ENCODE measurements at regions not wholly inside any gene's neighbourhood (a gene's known extent, or its start where the extent isn't known, plus 50 kb on each side); places are given as distances from the start of the nearest gene placed in this dataset.

GRCh38 chr13:65292488-65292901, 1937.6 kb downstream of the PCDH9 start:
- H3K9ac ChIP-seq (ENCODE audit: low read length): no peak overlapping the region
- no peak overlapping the region for H2AFZ ChIP-seq (ENCODE audit: low read depth, low read length, poor library complexity, severe bottlenecking)
- no peaks in the 10 kb centered on the region for H3K9me3 ChIP-seq (ENCODE audit: control insufficient read depth in 1 of 2, insufficient read depth in 1 of 2, low read depth in 1 of 2, low read length in 2 of 2)
- intact Hi-C loops (cut with micrococcal nuclease): no loop called here
- DNase-seq (ENCODE audit: low read depth, low spot score): no peak
- H3K9me2 ChIP-seq (ENCODE audit: insufficient read depth): no peaks in the 10 kb centered on the region
- H3K4me1 ChIP-seq (ENCODE audit: control insufficient read depth in 1 of 2, insufficient read depth in 2 of 2, low read length in 2 of 2): no peaks in the 10 kb centered on the region
- no peak overlapping the region for H3K4me2 ChIP-seq (ENCODE audit: low read length)
- no peaks in the 10 kb centered on the region for H3K36me3 ChIP-seq (ENCODE audit: control insufficient read depth in 1 of 2, insufficient read depth in 2 of 2, low read length in 2 of 2)
- ChIA-PET POLR2A (no interaction called here), CTCF (no interaction called here), RAD21 (ENCODE audit: low non-redundant PET in 1 of 2, low total read pairs in 2 of 2, uncharacterized antibody in 2 of 2, unreplicated experiment in 2 of 2) (no interaction called here)
- no peak overlapping the region for H3K4me3 ChIP-seq (replicated peaks in 1 of 2; ENCODE audit: low read depth in 1 of 2, low read length in 2 of 2)
- TF ChIP-seq ZNF274 (IDR thresholded peaks at IDR 0.05; ENCODE audit: low read depth, low read length) (no peak), EZH2 (IDR thresholded peaks at IDR 0.05) (no peak), POLR2AphosphoS5 (IDR thresholded peaks at IDR 0.05; ENCODE audit: low read depth, low read length) (no peak), FOSL1 (IDR thresholded peaks at IDR 0.05; ENCODE audit: low read depth) (no peak), SIN3A (IDR thresholded peaks at IDR 0.05; ENCODE audit: low read depth) (no peak), EZH2phosphoT487 (IDR thresholded peaks at IDR 0.05; ENCODE audit: borderline replicate concordance) (no peak)
- no peaks in the 10 kb centered on the region for H3K27me3 ChIP-seq (ENCODE audit: insufficient read depth, low read length)
- no TSS peak for BruUV-seq (replicated peaks)
- no peaks in the 10 kb centered on the region for H4K20me1 ChIP-seq (ENCODE audit: insufficient read depth)
- ATAC-seq: no peak
- no peaks in the 10 kb centered on the region for H3K79me2 ChIP-seq (ENCODE audit: insufficient read depth, low read length)
- no peak overlapping the region for H3K27ac ChIP-seq (ENCODE audit: low read depth, low read length)

DNA sequence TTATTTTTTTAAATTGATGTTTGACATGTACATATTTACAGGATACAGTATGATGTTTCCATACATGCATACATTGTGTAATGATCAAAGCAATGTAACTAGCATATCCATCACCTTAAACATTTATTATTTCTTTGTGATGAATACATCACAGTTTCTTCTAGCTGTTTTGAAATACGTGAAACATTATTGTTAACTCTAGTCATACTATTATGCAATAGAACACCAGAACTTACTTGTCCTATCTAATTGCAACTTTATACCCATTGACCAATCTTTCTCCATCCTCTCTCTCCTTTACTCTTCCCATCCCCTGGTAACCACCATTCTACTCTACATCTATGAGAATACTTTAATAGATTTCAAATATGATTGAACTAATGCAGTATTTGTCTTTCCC, 1942.7 kb downstream of the PCDH9 start:
- POLR2A ChIA-PET: no interaction called here
- RAD21 ChIA-PET (ENCODE audit: low non-redundant PET in 1 of 2, low total read pairs in 2 of 2, uncharacterized antibody in 2 of 2, unreplicated experiment in 2 of 2): no interaction called here
- no TSS peak for BruUV-seq (replicated peaks)
- H2AFZ ChIP-seq (ENCODE audit: low read depth, low read length, poor library complexity, severe bottlenecking): no peak overlapping the region
- H3K9ac ChIP-seq (ENCODE audit: low read length): no peak overlapping the region
- no peaks in the 10 kb centered on the region for H4K20me1 ChIP-seq (ENCODE audit: insufficient read depth)
- H3K9me2 ChIP-seq (ENCODE audit: insufficient read depth): no peaks in the 10 kb centered on the region
- no peak for TF ChIP-seq EZH2 (IDR thresholded peaks at IDR 0.05)
- TF ChIP-seq ZFX (IDR thresholded peaks at IDR 0.05): no peak
- TF ChIP-seq EZH2phosphoT487 (IDR thresholded peaks at IDR 0.05; ENCODE audit: borderline replicate concordance): no peak
- no peak for TF ChIP-seq ELF1 (IDR thresholded peaks at IDR 0.05; ENCODE audit: borderline replicate concordance, low read depth)
- TF ChIP-seq SIN3A (IDR thresholded peaks at IDR 0.05; ENCODE audit: low read depth): no peak
- no peak for TF ChIP-seq EGR1 (IDR thresholded peaks at IDR 0.05; ENCODE audit: low read depth)
- TF ChIP-seq CEBPB (IDR thresholded peaks at IDR 0.05; ENCODE audit: low read depth): no peak
- TF ChIP-seq FOSL1 (IDR thresholded peaks at IDR 0.05; ENCODE audit: low read depth): no peak
- TF ChIP-seq ZNF274 (IDR thresholded peaks at IDR 0.05; ENCODE audit: low read depth, low read length): no peak
- no peak for TF ChIP-seq MAX (IDR thresholded peaks at IDR 0.05)
- no peak for TF ChIP-seq RAD21 (IDR thresholded peaks at IDR 0.05; ENCODE audit: low read depth)
- TF ChIP-seq ATF3 (IDR thresholded peaks at IDR 0.05): no peak
- TF ChIP-seq YY1 (IDR thresholded peaks at IDR 0.05; ENCODE audit: extremely low read depth, insufficient replicate concordance, low read depth, low read length): no peak
- TF ChIP-seq, protein P1, sequence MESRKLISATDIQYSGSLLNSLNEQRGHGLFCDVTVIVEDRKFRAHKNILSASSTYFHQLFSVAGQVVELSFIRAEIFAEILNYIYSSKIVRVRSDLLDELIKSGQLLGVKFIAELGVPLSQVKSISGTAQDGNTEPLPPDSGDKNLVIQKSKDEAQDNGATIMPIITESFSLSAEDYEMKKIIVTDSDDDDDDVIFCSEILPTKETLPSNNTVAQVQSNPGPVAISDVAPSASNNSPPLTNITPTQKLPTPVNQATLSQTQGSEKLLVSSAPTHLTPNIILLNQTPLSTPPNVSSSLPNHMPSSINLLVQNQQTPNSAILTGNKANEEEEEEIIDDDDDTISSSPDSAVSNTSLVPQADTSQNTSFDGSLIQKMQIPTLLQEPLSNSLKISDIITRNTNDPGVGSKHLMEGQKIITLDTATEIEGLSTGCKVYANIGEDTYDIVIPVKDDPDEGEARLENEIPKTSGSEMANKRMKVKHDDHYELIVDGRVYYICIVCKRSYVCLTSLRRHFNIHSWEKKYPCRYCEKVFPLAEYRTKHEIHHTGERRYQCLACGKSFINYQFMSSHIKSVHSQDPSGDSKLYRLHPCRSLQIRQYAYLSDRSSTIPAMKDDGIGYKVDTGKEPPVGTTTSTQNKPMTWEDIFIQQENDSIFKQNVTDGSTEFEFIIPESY (IDR thresholded peaks at IDR 0.05; ENCODE audit: extremely low read depth, insufficient replicate concordance, low read length): no peak
- H3K79me2 ChIP-seq (ENCODE audit: insufficient read depth, low read length): no peaks in the 10 kb centered on the region
- CTCF ChIA-PET: no interaction called here
- no peaks in the 10 kb centered on the region for H3K9me3 ChIP-seq (ENCODE audit: control insufficient read depth in 1 of 2, insufficient read depth in 1 of 2, low read depth in 1 of 2, low read length in 2 of 2)
- no peak for DNase-seq (ENCODE audit: low read depth, low spot score)
- ATAC-seq: no peak
- H3K27ac ChIP-seq (ENCODE audit: low read depth, low read length): no peak overlapping the region
- no peak overlapping the region for H3K4me3 ChIP-seq (replicated peaks in 1 of 2; ENCODE audit: low read depth in 1 of 2, low read length in 2 of 2)
- no peaks in the 10 kb centered on the region for H3K4me1 ChIP-seq (ENCODE audit: control insufficient read depth in 1 of 2, insufficient read depth in 2 of 2, low read length in 2 of 2)
- intact Hi-C loops (cut with micrococcal nuclease): no loop called here
- H3K36me3 ChIP-seq (ENCODE audit: control insufficient read depth in 1 of 2, insufficient read depth in 2 of 2, low read length in 2 of 2): no peaks in the 10 kb centered on the region
- no peaks in the 10 kb centered on the region for H3K27me3 ChIP-seq (ENCODE audit: insufficient read depth, low read length)
- no peak overlapping the region for H3K4me2 ChIP-seq (ENCODE audit: low read length)

All from HCT116 (cell line).